Naive thymus-derived CD4-positive, alpha-beta T cell (primary cell): ENCODE measurements at regions not wholly inside any gene's neighbourhood (a gene's known extent, or its start where the extent isn't known, plus 50 kb on each side); places are given as distances from the start of the nearest gene placed in this dataset.
"Not testable (repeated sequence)": the region's sequence is repeated elsewhere in the genome, so short reads cannot be mapped to it uniquely, and the experiment has no call there.

Source experiments
- ATAC-seq: fragments of 150-1000 bp; cut with Tn5 transposase; 2 replicates; pipeline ENCODE4 v1.10.0; 2021; ENCODE audit warnings: mild to moderate bottlenecking, moderate library complexity
- CTCF ChIA-PET: fragments of 350-600 bp; sonication (Branson Sonifier 250); formaldehyde crosslinking; loops from one replicate; lab custom pipeline; 2021; ENCODE audit warnings: antibody characterized with exemption; lab: Charles Lee
- POLR2A ChIA-PET: fragments of 350-600 bp; sonication (Branson Sonifier 250); formaldehyde crosslinking; loops from one replicate; lab custom pipeline; 2021; ENCODE audit warnings: antibody characterized with exemption, inconsistent platforms; lab: Charles Lee
- DNase-seq, 9 donors: peaks; one replicate each; pipeline versions ENCODE4 v3.0.0 to v3.0.0-alpha.2; 2020 to 2022; ENCODE audit warnings: mixed read lengths in 1 of 9
- H3K27ac ChIP-seq: one replicate; pipeline ENCODE4 v1.7.0; 2013; ENCODE audit warnings: mild to moderate bottlenecking, low read depth, low read length, moderate library complexity
- H3K27me3 ChIP-seq, 2 donors: one replicate each; pipeline ENCODE4 v1.7.0; 2013; ENCODE audit warnings: low read length in 2 of 2, mild to moderate bottlenecking in 2 of 2, moderate library complexity in 2 of 2; ENCODE audit not compliant: control insufficient read depth in 2 of 2, insufficient read depth in 2 of 2
- H3K36me3 ChIP-seq, 3 experiments: 1 replicate in 2 of 3; 2 replicates in 1 of 3; pipeline ENCODE4 v1.7.0; 2013; ENCODE audit warnings: low read length in 3 of 3, mild to moderate bottlenecking in 3 of 3, moderate library complexity in 1 of 3; ENCODE audit not compliant: insufficient read depth in 3 of 3, control insufficient read depth in 2 of 3
- H3K4me1 ChIP-seq, 2 donors: one replicate each; pipeline ENCODE4 v1.7.0; 2013; ENCODE audit warnings: low read length in 2 of 2, mild to moderate bottlenecking in 2 of 2, moderate library complexity in 1 of 2; ENCODE audit not compliant: control insufficient read depth in 2 of 2, insufficient read depth in 2 of 2
- H3K4me3 ChIP-seq: 2 replicates; pipeline ENCODE4 v1.7.0; 2013; ENCODE audit warnings: mild to moderate bottlenecking, low read length
- H3K9me3 ChIP-seq, 3 experiments: 1 replicate in 2 of 3; 2 replicates in 1 of 3; pipeline ENCODE4 v1.7.0; 2013; ENCODE audit warnings: low read length in 3 of 3; ENCODE audit not compliant: control insufficient read depth in 2 of 3
- H3K27ac Mint-ChIP-seq, 9 donors: one replicate each; pipeline ENCODE4 v1.8.0; 2020 to 2022; ENCODE audit warnings: mixed read lengths in 9 of 9, mild to moderate bottlenecking in 8 of 9, moderate library complexity in 5 of 9, inconsistent platforms in 2 of 9
- H3K27me3 Mint-ChIP-seq, 5 donors: one replicate each; pipeline ENCODE4 v1.8.0; 2021 to 2022; ENCODE audit warnings: mixed read lengths in 5 of 5, mild to moderate bottlenecking in 1 of 5
- H3K36me3 Mint-ChIP-seq, 5 donors: one replicate each; pipeline ENCODE4 v1.8.0; 2020 to 2022; ENCODE audit warnings: mixed read lengths in 5 of 5, mild to moderate bottlenecking in 3 of 5, inconsistent platforms in 1 of 5
- H3K4me1 Mint-ChIP-seq, 7 donors: one replicate each; pipeline ENCODE4 v1.8.0; 2020 to 2022; ENCODE audit warnings: mixed read lengths in 7 of 7, mild to moderate bottlenecking in 3 of 7, inconsistent platforms in 1 of 7
- H3K4me3 Mint-ChIP-seq, 10 donors: one replicate each; pipeline ENCODE4 v1.8.0; 2020 to 2022; ENCODE audit warnings: mild to moderate bottlenecking in 10 of 10, mixed read lengths in 10 of 10, moderate library complexity in 6 of 10, inconsistent platforms in 2 of 10
- H3K9me3 Mint-ChIP-seq, 11 donors: one replicate each; pipeline ENCODE4 v1.8.0; 2020 to 2022; ENCODE audit warnings: mixed read lengths in 11 of 11, mild to moderate bottlenecking in 4 of 11, inconsistent platforms in 1 of 11, moderate library complexity in 1 of 11
- intact Hi-C, 2 donors: fragments of 100-400 bp; cut with micrococcal nuclease; formaldehyde crosslinking; loops; one replicate each; pipeline ENCODE4 v1.15.1; 2023

DNA sequence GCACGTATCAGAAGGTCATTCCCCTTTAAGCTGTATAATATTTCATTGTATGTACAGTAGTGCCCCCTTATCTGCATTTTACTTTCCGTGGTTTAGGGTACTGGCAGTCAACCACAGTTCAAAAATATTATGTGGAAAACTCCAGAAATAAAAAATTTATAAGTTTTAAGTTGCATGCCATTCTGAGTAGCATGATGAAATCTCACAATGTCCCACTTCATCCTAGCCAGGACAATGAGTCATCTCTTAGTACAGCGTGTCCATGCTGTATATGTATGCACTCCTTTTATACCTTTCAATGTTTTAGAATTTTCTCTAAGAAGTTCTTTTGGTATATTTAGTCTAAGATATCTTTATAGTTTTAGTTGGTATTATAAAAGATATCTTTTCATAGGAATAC, 115.0 kb upstream of the HAND1 start:
- intact Hi-C loops = no loop called here
- ChIA-PET POLR2A (no interaction called here), CTCF (no interaction called here)
- Mint-ChIP-seq H3K4me3 (no peak overlapping the region), H3K27ac (no peak overlapping the region), H3K9me3 (peaks cover 0 to 3% (median 0%) of the 10 kb centered on the region in 11 donors), H3K36me3 (peaks cover 0 to 3% (median 0%) of the 10 kb centered on the region in 5 donors), H3K4me1 (no peaks in the 10 kb centered on the region), H3K27me3 (peaks cover 3 to 8% (median 4%) of the 10 kb centered on the region in 5 donors)
- ATAC-seq (no peak), DNase-seq (no peak)
- no peak overlapping the region for H3K4me3 ChIP-seq
- H3K9me3 ChIP-seq = no peaks in the 10 kb centered on the region
- no peaks in the 10 kb centered on the region for H3K27me3 ChIP-seq
- H3K4me1 ChIP-seq = no peaks in the 10 kb centered on the region
- no peak overlapping the region for H3K27ac ChIP-seq
- no peaks in the 10 kb centered on the region for H3K36me3 ChIP-seq

DNA sequence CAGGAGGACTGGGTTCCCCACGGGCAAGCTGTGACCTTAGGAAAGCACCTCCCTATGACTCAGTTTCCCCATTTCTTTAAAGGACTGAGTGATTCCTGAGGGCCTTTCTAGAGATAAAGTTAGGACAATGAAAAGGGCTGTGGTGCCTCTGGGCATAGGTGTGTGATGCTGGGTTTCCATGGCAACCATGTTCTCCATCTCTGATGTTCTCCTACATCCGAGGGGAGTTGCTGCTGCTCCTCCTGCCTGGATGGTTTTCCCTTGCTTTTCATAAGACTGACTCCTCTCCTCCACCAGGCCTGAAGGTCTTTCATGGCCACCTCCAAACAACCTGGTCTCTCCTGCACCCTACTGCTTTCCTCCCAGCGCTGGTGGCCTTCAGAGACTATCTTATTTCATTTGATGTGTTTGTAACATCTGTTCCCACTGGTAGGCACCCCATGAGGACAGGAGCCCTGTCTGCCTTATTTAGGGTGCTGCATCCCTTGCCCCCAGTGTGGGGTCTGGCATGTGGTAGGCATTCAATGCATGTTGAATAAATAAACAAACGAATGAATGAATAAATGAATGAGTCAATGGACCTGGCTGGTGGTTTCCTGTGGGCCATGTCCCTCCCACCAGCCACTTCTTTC, 112.2 kb upstream of the HAND1 start:
- Histone ChIP-seq H3K4me3 (no peak overlapping the region), H3K9me3 (no peaks in the 10 kb centered on the region), H3K4me1 (no peaks in the 10 kb centered on the region), H3K36me3 (no peaks in the 10 kb centered on the region), H3K27me3 (no peaks in the 10 kb centered on the region), H3K27ac (no peak overlapping the region)
- Mint-ChIP-seq H3K9me3 (peaks cover 0 to 1% (median 0%) of the 10 kb centered on the region in 11 donors), H3K4me3 (no peak overlapping the region), H3K36me3 (peaks cover 0 to 1% (median 0%) of the 10 kb centered on the region in 5 donors), H3K4me1 (no peaks in the 10 kb centered on the region), H3K27me3 (peaks cover 0 to 12% (median 4%) of the 10 kb centered on the region in 5 donors), H3K27ac (no peak overlapping the region)
- POLR2A ChIA-PET = no interaction called here
- intact Hi-C loops = no loop called here
- CTCF ChIA-PET = no interaction called here
- DNase-seq (no peak), ATAC-seq (no peak)

DNA sequence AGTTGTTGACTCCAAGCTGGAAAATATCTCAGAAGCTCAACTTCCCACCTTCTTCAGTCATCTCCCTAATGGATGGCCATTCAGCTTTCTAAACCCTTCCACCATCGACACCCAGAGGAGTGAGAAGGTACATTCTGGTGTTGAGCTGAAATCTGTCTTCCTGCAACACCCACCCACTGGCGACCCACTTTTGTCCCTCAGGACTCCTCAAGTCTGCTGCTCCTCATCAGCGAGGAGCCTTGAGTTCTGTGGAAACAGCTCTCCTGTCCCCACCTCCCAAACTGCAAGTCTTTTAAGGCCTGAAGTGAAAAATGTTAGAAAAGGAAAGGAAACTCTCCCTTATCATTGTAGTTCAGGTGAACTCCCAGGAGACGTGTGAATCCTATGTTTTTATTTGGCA, 111.5 kb upstream of the HAND1 start:
- ATAC-seq (no peak), DNase-seq (no peak)
- Mint-ChIP-seq H3K36me3 (no peaks in the 10 kb centered on the region), H3K4me1 (no peaks in the 10 kb centered on the region), H3K27me3 (peaks cover 0 to 15% (median 11%) of the 10 kb centered on the region in 5 donors), H3K9me3 (no peaks in the 10 kb centered on the region), H3K27ac (no peak overlapping the region), H3K4me3 (no peak overlapping the region)
- Histone ChIP-seq H3K4me1 (no peaks in the 10 kb centered on the region), H3K4me3 (no peak overlapping the region), H3K36me3 (no peaks in the 10 kb centered on the region), H3K9me3 (no peaks in the 10 kb centered on the region), H3K27ac (no peak overlapping the region), H3K27me3 (no peaks in the 10 kb centered on the region)
- ChIA-PET POLR2A (no interaction called here), CTCF (no interaction called here)
- intact Hi-C loops = no loop called here

DNA sequence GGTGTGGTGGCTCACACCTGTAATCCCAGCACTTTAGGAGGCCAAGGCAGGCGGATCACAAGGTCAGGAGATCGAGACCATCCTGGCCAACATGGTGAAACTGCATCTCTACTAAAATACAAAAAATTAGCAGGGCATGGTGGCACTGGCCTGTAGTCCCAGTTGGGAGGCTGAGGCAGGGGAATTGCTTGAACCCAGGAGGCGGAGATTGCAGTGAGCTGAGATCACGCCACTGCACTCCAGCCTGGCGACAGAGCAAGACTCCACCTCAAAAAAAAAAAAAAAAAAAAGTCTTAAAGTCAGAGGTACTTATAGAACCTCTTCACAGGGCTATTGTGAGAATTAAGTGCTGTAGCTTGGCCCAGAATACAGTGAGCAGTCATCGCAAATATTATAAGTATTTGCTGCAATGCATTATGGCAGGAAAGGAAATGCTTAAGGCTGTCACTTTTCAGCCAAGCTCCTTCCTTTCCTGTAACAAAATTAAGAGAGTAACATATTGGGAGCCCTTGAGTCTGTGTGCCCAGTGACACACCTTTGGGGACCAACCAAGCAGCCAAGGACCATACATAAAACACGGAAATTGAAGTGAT, 110.9 kb upstream of the HAND1 start:
- H3K27me3 ChIP-seq, H3K27ac ChIP-seq, DNase-seq, H3K9me3 ChIP-seq, H3K36me3 Mint-ChIP-seq, H3K4me3 Mint-ChIP-seq, ATAC-seq, intact Hi-C loops, H3K36me3 ChIP-seq, H3K4me1 Mint-ChIP-seq, H3K4me1 ChIP-seq, H3K27ac Mint-ChIP-seq, CTCF ChIA-PET, POLR2A ChIA-PET, H3K9me3 Mint-ChIP-seq, H3K4me3 ChIP-seq: not testable (repeated sequence)
- H3K27me3 Mint-ChIP-seq = peaks cover 0 to 15% (median 11%) of the 10 kb centered on the region in 5 donors

DNA sequence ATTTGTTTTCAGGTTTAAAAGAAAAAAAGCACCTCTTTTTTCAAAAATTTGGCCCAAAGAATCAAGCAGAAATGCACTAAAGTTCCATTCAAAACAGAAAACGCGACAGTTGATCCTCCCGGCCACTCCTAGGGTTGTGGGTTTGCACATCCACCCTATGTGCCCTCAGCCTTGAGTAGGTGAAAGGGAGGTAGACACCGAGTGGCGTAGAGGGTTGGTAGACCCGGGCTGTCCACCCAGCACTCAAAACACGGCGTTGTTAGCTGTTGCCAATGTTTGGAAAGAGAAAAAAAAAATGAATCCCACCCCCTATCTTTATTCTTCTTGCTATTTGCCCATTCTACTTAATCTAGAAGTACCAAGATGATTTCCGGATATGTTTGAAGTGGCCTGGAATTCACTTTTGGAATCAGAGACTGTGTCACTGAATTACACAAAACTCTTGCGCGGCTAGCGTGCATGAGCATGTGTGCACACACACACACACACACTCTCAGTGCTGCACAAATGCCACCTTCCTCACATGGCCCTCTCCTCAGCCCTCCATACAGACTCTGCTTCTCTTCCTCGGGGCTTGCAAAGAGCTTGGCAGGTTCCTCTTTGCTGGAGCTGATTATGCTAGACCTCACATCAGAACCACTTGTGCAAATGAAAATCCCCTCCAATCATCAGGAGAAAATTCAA, 110.2 kb upstream of the HAND1 start:
- Histone ChIP-seq H3K27ac (no peak overlapping the region), H3K27me3 (no peaks in the 10 kb centered on the region), H3K36me3 (no peaks in the 10 kb centered on the region), H3K4me1 (no peaks in the 10 kb centered on the region), H3K4me3 (no peak overlapping the region), H3K9me3 (no peaks in the 10 kb centered on the region)
- Mint-ChIP-seq H3K36me3 (no peaks in the 10 kb centered on the region), H3K27me3 (peaks cover 0 to 19% (median 11%) of the 10 kb centered on the region in 5 donors), H3K4me1 (no peaks in the 10 kb centered on the region), H3K27ac (peak overlapping the region in 1 of 9 donors; percentile 12), H3K9me3 (no peaks in the 10 kb centered on the region), H3K4me3 (no peak overlapping the region)
- DNase-seq (no peak), ATAC-seq (no peak)
- intact Hi-C loops = no loop called here
- ChIA-PET CTCF (no interaction called here), POLR2A (no interaction called here)

DNA sequence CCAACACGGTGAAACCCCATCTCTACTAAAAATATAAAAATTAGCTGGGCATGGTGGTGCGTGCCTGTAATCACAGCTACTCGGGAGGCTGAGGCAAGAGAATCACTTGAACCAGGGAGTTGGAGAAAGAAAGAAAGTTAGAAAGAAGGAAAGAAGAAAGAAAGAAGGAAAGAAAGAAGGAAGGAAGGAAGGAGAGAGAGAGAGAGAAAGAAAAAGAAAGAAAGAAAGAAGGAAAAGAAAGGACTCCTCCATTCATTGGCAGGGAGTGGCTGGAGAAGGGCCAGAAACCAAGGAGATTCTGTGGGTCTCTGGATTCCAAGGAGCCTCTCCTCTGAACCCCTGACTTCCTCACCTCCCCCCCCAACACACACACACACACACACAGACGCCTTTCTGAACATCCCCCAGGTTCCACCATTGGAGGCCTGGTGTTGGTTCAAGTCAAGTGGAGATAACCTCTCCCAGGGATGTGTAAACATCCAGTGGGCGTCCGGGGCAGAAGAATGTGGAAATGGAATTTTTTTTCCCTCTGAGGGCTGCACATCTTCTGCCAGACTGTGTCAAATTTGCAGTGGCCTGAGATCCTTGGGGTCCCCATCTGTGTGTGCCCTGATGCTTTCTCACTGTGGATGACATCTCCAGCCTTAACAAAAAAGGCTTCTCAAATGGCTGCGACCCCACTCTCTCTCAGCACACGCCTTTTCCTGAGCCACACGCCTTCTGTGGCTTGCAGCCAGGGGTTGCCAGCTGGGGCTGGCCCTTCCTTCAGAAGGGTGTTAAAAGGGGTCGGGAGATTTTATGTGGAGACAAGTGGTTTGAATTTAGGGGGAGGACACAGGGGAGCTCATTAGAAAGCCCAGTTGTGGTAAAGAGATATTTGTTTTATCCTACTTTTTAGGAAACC, 109.3 kb upstream of the HAND1 start:
- POLR2A ChIA-PET = no interaction called here
- H3K27ac Mint-ChIP-seq = no peak overlapping the region
- H3K4me3 ChIP-seq = no peak overlapping the region
- no peak overlapping the region for H3K27ac ChIP-seq
- DNase-seq (no peak), ATAC-seq (no peak)
- no peaks in the 10 kb centered on the region for H3K9me3 ChIP-seq
- H3K27me3 Mint-ChIP-seq = peaks cover 0 to 19% (median 15%) of the 10 kb centered on the region in 5 donors
- H3K4me1 ChIP-seq = no peaks in the 10 kb centered on the region
- H3K36me3 Mint-ChIP-seq = no peaks in the 10 kb centered on the region
- H3K27me3 ChIP-seq = no peaks in the 10 kb centered on the region
- no peaks in the 10 kb centered on the region for H3K4me1 Mint-ChIP-seq
- H3K36me3 ChIP-seq = no peaks in the 10 kb centered on the region
- intact Hi-C loops = no loop called here
- no peak overlapping the region for H3K4me3 Mint-ChIP-seq
- CTCF ChIA-PET = no interaction called here
- H3K9me3 Mint-ChIP-seq = no peaks in the 10 kb centered on the region
